CD14-positive monocyte (primary cell): ENCODE measurements at regions not wholly inside any gene's neighbourhood (a gene's known extent, or its start where the extent isn't known, plus 50 kb on each side); places are given as distances from the start of the nearest gene placed in this dataset.

ENCODE experiments used
- DNase-seq, 3 donors: peaks; one replicate each; pipeline ENCODE4 v3.0.0-alpha.2; 2011 to 2022
- H2AFZ ChIP-seq: 2 replicates; pipeline ENCODE4 v1.6.0; 2012; ENCODE audit warnings: mild to moderate bottlenecking, low read depth, low read length, inconsistent platforms; ENCODE audit not compliant: insufficient read depth, poor library complexity, severe bottlenecking
- H3K27ac ChIP-seq, 2 donors: 1 replicate in 1 of 2; 2 replicates in 1 of 2; pipeline ENCODE4 v1.5.1; 2012 to 2013; ENCODE audit warnings: low read length in 2 of 2, control low read depth in 1 of 2, inconsistent platforms in 1 of 2, low read depth in 1 of 2, mild to moderate bottlenecking in 1 of 2
- H3K27me3 ChIP-seq, 2 donors: one replicate each; pipeline versions ENCODE4 v1.6.0 to v1.6.1; 2011 to 2013; ENCODE audit warnings: low read length in 2 of 2; ENCODE audit not compliant: control insufficient read depth in 2 of 2, insufficient read depth in 2 of 2
- H3K36me3 ChIP-seq, 2 donors: replicated peaks in 1 of 2; 1 replicate in 1 of 2; 2 replicates in 1 of 2; pipeline versions ENCODE4 v1.5.1 to v1.6.1; 2012 to 2013; ENCODE audit warnings: low read length in 2 of 2, control low read depth in 1 of 2, inconsistent platforms in 1 of 2, mild to moderate bottlenecking in 1 of 2; ENCODE audit not compliant: insufficient read depth in 2 of 2, control insufficient read depth in 1 of 2
- H3K4me1 ChIP-seq, 2 donors: 1 replicate in 1 of 2; 2 replicates in 1 of 2; pipeline versions ENCODE4 v1.5.1 to v1.6.1; 2012 to 2013; ENCODE audit warnings: low read length in 2 of 2, control low read depth in 1 of 2, inconsistent platforms in 1 of 2, mild to moderate bottlenecking in 1 of 2, moderate library complexity in 1 of 2; ENCODE audit not compliant: insufficient read depth in 2 of 2, control insufficient read depth in 1 of 2
- H3K4me2 ChIP-seq: replicated peaks from 2 replicates; pipeline ENCODE3; 2012; ENCODE audit warnings: low read length, moderate library complexity, mild to moderate bottlenecking; ENCODE audit not compliant: poor library complexity, severe bottlenecking; ENCODE audit errors: extremely low read depth
- H3K4me3 ChIP-seq, 3 experiments: fragments of 200-600 bp in 1 of 3; sonication (generic) in 1 of 3; replicated peaks in 1 of 3; 1 replicate in 2 of 3; 2 replicates in 1 of 3; pipeline ENCODE4 v1.5.1; 2011 to 2013; ENCODE audit warnings: low read length in 3 of 3, mild to moderate bottlenecking in 3 of 3, control low read depth in 2 of 3, low read depth in 2 of 3, inconsistent platforms in 1 of 3, moderate library complexity in 1 of 3
- H3K79me2 ChIP-seq: 2 replicates; pipeline ENCODE4 v1.6.0; 2012; ENCODE audit warnings: mild to moderate bottlenecking, control low read depth, inconsistent platforms, low read length, moderate library complexity; ENCODE audit not compliant: insufficient read depth
- H3K9ac ChIP-seq: 2 replicates; pipeline ENCODE4 v1.6.0; 2017; ENCODE audit warnings: low read length, mild to moderate bottlenecking; ENCODE audit not compliant: insufficient read depth, poor library complexity, severe bottlenecking
- H3K9me3 ChIP-seq, 2 donors: replicated peaks in 1 of 2; 1 replicate in 1 of 2; 2 replicates in 1 of 2; pipeline versions ENCODE4 v1.5.1 to v1.6.1; 2012 to 2013; ENCODE audit warnings: low read length in 2 of 2, control low read depth in 1 of 2; ENCODE audit not compliant: control insufficient read depth in 1 of 2, insufficient read depth in 1 of 2
- H4K20me1 ChIP-seq: 2 replicates; pipeline ENCODE4 v1.6.0; 2012; ENCODE audit warnings: mild to moderate bottlenecking, low read length, control low read depth, moderate library complexity; ENCODE audit not compliant: insufficient read depth
- H3K27ac Mint-ChIP-seq, 7 donors: one replicate each; pipeline ENCODE4 v1.8.0; 2020; ENCODE audit warnings: mild to moderate bottlenecking in 7 of 7, mixed read lengths in 7 of 7, moderate library complexity in 6 of 7, inconsistent platforms in 2 of 7
- H3K27me3 Mint-ChIP-seq, 3 donors: one replicate each; pipeline ENCODE4 v1.8.0; 2021 to 2022; ENCODE audit warnings: low read depth in 3 of 3, mild to moderate bottlenecking in 3 of 3, mixed read lengths in 3 of 3, moderate library complexity in 3 of 3, inconsistent platforms in 1 of 3
- H3K36me3 Mint-ChIP-seq, 2 donors: one replicate each; pipeline ENCODE4 v1.8.0; 2020; ENCODE audit warnings: mixed read lengths in 2 of 2, inconsistent platforms in 1 of 2, mild to moderate bottlenecking in 1 of 2
- H3K4me1 Mint-ChIP-seq: one replicate; pipeline ENCODE4 v1.8.0; 2020; ENCODE audit warnings: mild to moderate bottlenecking, mixed read lengths
- H3K4me3 Mint-ChIP-seq, 2 donors: one replicate each; pipeline ENCODE4 v1.8.0; 2020; ENCODE audit warnings: mild to moderate bottlenecking in 2 of 2, mixed read lengths in 2 of 2, moderate library complexity in 1 of 2
- H3K9me3 Mint-ChIP-seq, 7 donors: one replicate each; pipeline ENCODE4 v1.8.0; 2020 to 2022; ENCODE audit warnings: mixed read lengths in 7 of 7, mild to moderate bottlenecking in 6 of 7, moderate library complexity in 6 of 7, inconsistent platforms in 2 of 7
- CTCF ChIP-seq: fragments of 200-600 bp; IDR thresholded peaks from one replicate; pipeline ENCODE4 v1.8.0; 2022; ENCODE audit warnings: antibody characterized with exemption, mild to moderate bottlenecking
- WGBS: methylation state at CpG from one replicate; pipeline ENCODE4 v1.1.5; 2013; ENCODE audit warnings: missing lambda C conversion rate; ENCODE audit not compliant: insufficient coverage; 5-methylcytosine and 5-hydroxymethylcytosine counted together
- intact Hi-C, 2 donors: fragments of 100-400 bp; cut with micrococcal nuclease; formaldehyde crosslinking; loops; one replicate each; pipeline versions ENCODE4 v1.15.0 to v1.15.1; 2023

- intact Hi-C loops = no loop called here
- DNase-seq = no peak
- H3K36me3 Mint-ChIP-seq = no peaks in the 10 kb centered on the region
- H3K4me2 ChIP-seq = no peak overlapping the region
- no peaks in the 10 kb centered on the region for H3K4me1 Mint-ChIP-seq
- no peak overlapping the region for H3K4me3 ChIP-seq
- no peaks in the 10 kb centered on the region for H4K20me1 ChIP-seq
- no peak for TF ChIP-seq CTCF
- no peak overlapping the region for H3K27ac ChIP-seq
- peaks cover 4 to 16% (median 11%) of the 10 kb centered on the region in 7 donors for H3K9me3 Mint-ChIP-seq
- H3K27me3 ChIP-seq = no peaks in the 10 kb centered on the region
- H3K4me3 Mint-ChIP-seq = no peak overlapping the region
- H2AFZ ChIP-seq = no peak overlapping the region
- H3K27ac Mint-ChIP-seq = no peak overlapping the region
- no peaks in the 10 kb centered on the region for H3K79me2 ChIP-seq
- peaks cover 7 to 20% of the 10 kb centered on the region in 2 donors for H3K9me3 ChIP-seq
- 100% methylated on average over 1 of the region's 3 CpGs for WGBS
- H3K4me1 ChIP-seq = no peaks in the 10 kb centered on the region
- no peaks in the 10 kb centered on the region for H3K27me3 Mint-ChIP-seq
- no peaks in the 10 kb centered on the region for H3K36me3 ChIP-seq
- H3K9ac ChIP-seq = no peak overlapping the region
Measured at GRCh38 chr6:168756009-168756634, 315.1 kb downstream of the SMOC2 start.

GRCh38 chr6:168746643-168747042 lies 305.7 kb downstream of the SMOC2 start:
- H3K9me3 Mint-ChIP-seq = peaks cover 4 to 20% (median 17%) of the 10 kb centered on the region in 7 donors
- Histone ChIP-seq H2AFZ (no peak overlapping the region), H3K9me3 (peaks cover 5 to 15% of the 10 kb centered on the region in 2 donors), H3K4me3 (no peak overlapping the region), H3K27me3 (no peaks in the 10 kb centered on the region), H3K4me2 (no peak overlapping the region), H4K20me1 (no peaks in the 10 kb centered on the region), H3K27ac (no peak overlapping the region), H3K36me3 (no peaks in the 10 kb centered on the region), H3K4me1 (no peaks in the 10 kb centered on the region), H3K9ac (no peak overlapping the region), H3K79me2 (no peaks in the 10 kb centered on the region)
- no peak overlapping the region for H3K27ac Mint-ChIP-seq
- intact Hi-C loops = no loop called here
- H3K4me1 Mint-ChIP-seq = no peaks in the 10 kb centered on the region
- DNase-seq = no peak
- TF ChIP-seq CTCF = no peak
- H3K4me3 Mint-ChIP-seq = no peak overlapping the region
- no peaks in the 10 kb centered on the region for H3K36me3 Mint-ChIP-seq
- H3K27me3 Mint-ChIP-seq = no peaks in the 10 kb centered on the region
- 80% methylated on average over 1 of the region's 1 CpG for WGBS
